HCT116 (cell line): ENCODE measurements at regions not wholly inside any gene's neighbourhood (a gene's known extent, or its start where the extent isn't known, plus 50 kb on each side); places are given as distances from the start of the nearest gene placed in this dataset.

Source experiments
- ATAC-seq: fragments of 200-7000 bp; cut with Tn5 transposase; 2 replicates; pipeline ENCODE4 v1.9.1; 2020; ENCODE audit warnings: mild to moderate bottlenecking, moderate library complexity
- BruUV-seq: library from RNA; stranded (reverse); fragments of 400-500 nt; replicated peaks from 2 replicates; lab custom pipeline; 2021; lab: Mats Ljungman, UMichigan
- CTCF ChIA-PET: fragments of 300-600 bp; sonication (Branson Sonifier 250); formaldehyde crosslinking; loops from one replicate; lab custom pipeline; 2021; ENCODE audit warnings: antibody characterized with exemption; lab: Charles Lee
- POLR2A ChIA-PET: fragments of 300-600, 350-600 bp; sonication (Branson Sonifier 250); formaldehyde crosslinking; loops from one replicate; lab custom pipeline; 2021; ENCODE audit warnings: antibody characterized with exemption; lab: Charles Lee
- RAD21 ChIA-PET, 2 experiments: fragments of 300-600 bp; sonication (Branson Sonifier 250); formaldehyde crosslinking; loops; one replicate each; lab custom pipeline; 2023; ENCODE audit warnings: low total read pairs in 2 of 2; ENCODE audit not compliant: uncharacterized antibody in 2 of 2, unreplicated experiment in 2 of 2, low non-redundant PET in 1 of 2; lab: Charles Lee
- DNase-seq: peaks from one replicate; pipeline ENCODE4 v3.0.0-alpha.2; 2010; ENCODE audit warnings: low read depth, low spot score
- H2AFZ ChIP-seq: fragments of 200-600 bp; shearing (Covaris generic), sonication (generic); 2 replicates; pipeline ENCODE4 v1.6.1; 2017; ENCODE audit warnings: low read depth, mixed run types, mixed read lengths, antibody characterized with exemption, low read length; ENCODE audit not compliant: poor library complexity, severe bottlenecking
- H3K27ac ChIP-seq: 2 replicates; pipeline ENCODE4 v1.5.1; 2012; ENCODE audit warnings: low read depth, low read length
- H3K27me3 ChIP-seq: fragments of 200-600 bp; sonication (generic); 2 replicates; pipeline ENCODE4 v1.6.1; 2016; ENCODE audit warnings: mixed run types, low read length, mixed read lengths; ENCODE audit not compliant: insufficient read depth
- H3K36me3 ChIP-seq, 2 experiments: fragments of 200-500 bp in 1 of 2; fragments of 200-600 bp in 1 of 2; sonication (Bioruptor generic) in 1 of 2; sonication (generic) in 1 of 2; 2 replicates each; pipeline versions ENCODE4 v1.5.1 to v1.6.1; 2014 to 2016; ENCODE audit warnings: low read length in 2 of 2, inconsistent platforms in 1 of 2, mixed read lengths in 1 of 2, mixed run types in 1 of 2; ENCODE audit not compliant: insufficient read depth in 2 of 2, control insufficient read depth in 1 of 2
- H3K4me1 ChIP-seq, 2 experiments: fragments of 200-600 bp in 1 of 2; sonication (generic) in 1 of 2; 2 replicates each; pipeline versions ENCODE4 v1.5.1 to v1.6.1; 2012 to 2017; ENCODE audit warnings: low read length in 2 of 2, inconsistent platforms in 1 of 2, mild to moderate bottlenecking in 1 of 2, mixed read lengths in 1 of 2, mixed run types in 1 of 2, moderate library complexity in 1 of 2; ENCODE audit not compliant: insufficient read depth in 2 of 2, control insufficient read depth in 1 of 2
- H3K4me2 ChIP-seq: fragments of 200-600 bp; sonication (generic); 2 replicates; pipeline ENCODE4 v1.6.1; 2017; ENCODE audit warnings: mixed run types, low read length, mixed read lengths
- H3K4me3 ChIP-seq, 2 experiments: fragments of 200-600 bp in 1 of 2; sonication (generic) in 1 of 2; replicated peaks in 1 of 2; 2 replicates each; pipeline ENCODE4 v1.5.1; 2011 to 2016; ENCODE audit warnings: low read length in 2 of 2, control low read depth in 1 of 2, low read depth in 1 of 2, mild to moderate bottlenecking in 1 of 2, mixed read lengths in 1 of 2, mixed run types in 1 of 2
- H3K79me2 ChIP-seq: fragments of 200-600 bp; sonication (generic); 2 replicates; pipeline ENCODE4 v1.6.1; 2017; ENCODE audit warnings: mild to moderate bottlenecking, mixed run types, low read length, moderate library complexity, mixed read lengths; ENCODE audit not compliant: insufficient read depth
- H3K9ac ChIP-seq: fragments of 200-600 bp; sonication (generic); 2 replicates; pipeline ENCODE4 v1.6.1; 2016; ENCODE audit warnings: low read length, mixed read lengths
- H3K9me2 ChIP-seq: fragments of 200-600 bp; sonication (generic), shearing (Covaris generic); 2 replicates; pipeline ENCODE4 v1.6.1; 2017; ENCODE audit warnings: mixed run types, mild to moderate bottlenecking, moderate library complexity; ENCODE audit not compliant: insufficient read depth
- H3K9me3 ChIP-seq, 2 experiments: fragments of 200-500 bp in 1 of 2; fragments of 200-600 bp in 1 of 2; sonication (Bioruptor generic) in 1 of 2; sonication (generic) in 1 of 2; 2 replicates each; pipeline ENCODE4 v1.6.1; 2014 to 2017; ENCODE audit warnings: low read length in 2 of 2, mixed read lengths in 2 of 2, inconsistent platforms in 1 of 2, low read depth in 1 of 2, mild to moderate bottlenecking in 1 of 2, mixed run types in 1 of 2, moderate library complexity in 1 of 2; ENCODE audit not compliant: control insufficient read depth in 1 of 2, insufficient read depth in 1 of 2
- H4K20me1 ChIP-seq: fragments of 200-600 bp; sonication (generic), shearing (Covaris generic); 2 replicates; pipeline ENCODE4 v1.6.1; 2017; ENCODE audit warnings: mixed run types, mild to moderate bottlenecking, moderate library complexity; ENCODE audit not compliant: insufficient read depth
- CEBPB ChIP-seq: IDR thresholded peaks from 2 replicates; pipeline ENCODE4 v1.6.1; 2012; ENCODE audit warnings: low read depth
- ELF1 ChIP-seq: IDR thresholded peaks from 2 replicates; pipeline ENCODE4 v1.6.1; 2012; ENCODE audit warnings: low read depth, borderline replicate concordance
- FOSL1 ChIP-seq: IDR thresholded peaks from 2 replicates; pipeline ENCODE4 v1.6.1; 2012; ENCODE audit warnings: low read depth
- REST ChIP-seq: IDR thresholded peaks from 2 replicates; pipeline ENCODE4 v1.6.1; 2012; ENCODE audit warnings: low read depth
- TCF7L2 ChIP-seq: IDR thresholded peaks from 2 replicates; pipeline ENCODE4 v1.7.0; 2011; ENCODE audit warnings: borderline replicate concordance, inconsistent platforms; ENCODE audit not compliant: insufficient read depth, insufficient read length; ENCODE audit errors: extremely low read depth
- YY1 ChIP-seq: IDR thresholded peaks from 2 replicates; pipeline ENCODE4 v1.6.1; 2011; ENCODE audit warnings: low read length, low read depth, moderate library complexity, mild to moderate bottlenecking; ENCODE audit not compliant: insufficient replicate concordance; ENCODE audit errors: extremely low read depth
- ZNF274 ChIP-seq: fragments of 200-500 bp; sonication (Bioruptor generic); IDR thresholded peaks from 2 replicates; pipeline ENCODE4 v1.6.1; 2014; ENCODE audit warnings: mild to moderate bottlenecking, low read depth, low read length, inconsistent platforms
- intact Hi-C: fragments of 100-400 bp; cut with micrococcal nuclease; formaldehyde crosslinking; loops from 2 replicates; pipeline ENCODE4 v1.10.0; 2022
- TF ChIP-seq, protein P1 (sequence below): IDR thresholded peaks from 2 replicates; pipeline ENCODE4 v1.6.1; 2011; ENCODE audit warnings: mild to moderate bottlenecking, low read length, moderate library complexity; ENCODE audit not compliant: insufficient replicate concordance; ENCODE audit errors: extremely low read depth

- no peaks in the 10 kb centered on the region for H4K20me1 ChIP-seq
- no peak overlapping the region for H3K27ac ChIP-seq
- no peak for DNase-seq
- H3K27me3 ChIP-seq: no peaks in the 10 kb centered on the region
- ChIA-PET CTCF (no interaction called here), RAD21 (no interaction called here), POLR2A (no interaction called here)
- H3K79me2 ChIP-seq: no peaks in the 10 kb centered on the region
- intact Hi-C loops: no loop called here
- H2AFZ ChIP-seq: no peak overlapping the region
- H3K4me2 ChIP-seq: no peak overlapping the region
- BruUV-seq: no TSS peak
- H3K4me1 ChIP-seq: no peaks in the 10 kb centered on the region
- H3K4me3 ChIP-seq: no peak overlapping the region
- ATAC-seq: no peak
- H3K9me3 ChIP-seq: no peaks in the 10 kb centered on the region
- H3K36me3 ChIP-seq: no peaks in the 10 kb centered on the region
- TF ChIP-seq FOSL1 (no peak), TCF7L2 (no peak), ELF1 (no peak), YY1 (no peak), ZNF274 (no peak), CEBPB (no peak), REST (no peak)
- TF ChIP-seq, protein P1, sequence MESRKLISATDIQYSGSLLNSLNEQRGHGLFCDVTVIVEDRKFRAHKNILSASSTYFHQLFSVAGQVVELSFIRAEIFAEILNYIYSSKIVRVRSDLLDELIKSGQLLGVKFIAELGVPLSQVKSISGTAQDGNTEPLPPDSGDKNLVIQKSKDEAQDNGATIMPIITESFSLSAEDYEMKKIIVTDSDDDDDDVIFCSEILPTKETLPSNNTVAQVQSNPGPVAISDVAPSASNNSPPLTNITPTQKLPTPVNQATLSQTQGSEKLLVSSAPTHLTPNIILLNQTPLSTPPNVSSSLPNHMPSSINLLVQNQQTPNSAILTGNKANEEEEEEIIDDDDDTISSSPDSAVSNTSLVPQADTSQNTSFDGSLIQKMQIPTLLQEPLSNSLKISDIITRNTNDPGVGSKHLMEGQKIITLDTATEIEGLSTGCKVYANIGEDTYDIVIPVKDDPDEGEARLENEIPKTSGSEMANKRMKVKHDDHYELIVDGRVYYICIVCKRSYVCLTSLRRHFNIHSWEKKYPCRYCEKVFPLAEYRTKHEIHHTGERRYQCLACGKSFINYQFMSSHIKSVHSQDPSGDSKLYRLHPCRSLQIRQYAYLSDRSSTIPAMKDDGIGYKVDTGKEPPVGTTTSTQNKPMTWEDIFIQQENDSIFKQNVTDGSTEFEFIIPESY: no peak
- H3K9me2 ChIP-seq: no peaks in the 10 kb centered on the region
- H3K9ac ChIP-seq: no peak overlapping the region
These were observed 116.7 kb downstream of the SOX4 start for GRCh38 chr6:21710216-21710615.
